GM23248 (cell line): ENCODE measurements at regions not wholly inside any gene's neighbourhood (a gene's known extent, or its start where the extent isn't known, plus 50 kb on each side); places are given as distances from the start of the nearest gene placed in this dataset.

Source experiments
- DNase-seq: peaks from one replicate; pipeline ENCODE4 v3.0.0-alpha.2; 2015
- H2AFZ ChIP-seq: fragments of 200-600 bp; sonication (generic); 2 replicates; pipeline ENCODE4 v1.6.1; 2016; ENCODE audit warnings: antibody characterized with exemption
- H3F3A ChIP-seq: fragments of 200-600 bp; sonication (generic); 2 replicates; pipeline ENCODE4 v1.6.1; 2016; ENCODE audit warnings: mild to moderate bottlenecking, antibody characterized with exemption, mixed run types; ENCODE audit not compliant: insufficient read depth
- H3K27ac ChIP-seq: fragments of 200-600 bp; sonication (generic); 2 replicates; pipeline ENCODE4 v1.5.1; 2016; ENCODE audit warnings: mild to moderate bottlenecking
- H3K27me3 ChIP-seq: fragments of 200-600 bp; sonication (generic); replicated peaks from 2 replicates; pipeline ENCODE4 v1.6.1; 2016; ENCODE audit warnings: mild to moderate bottlenecking; ENCODE audit not compliant: insufficient read depth
- H3K36me3 ChIP-seq: fragments of 200-600 bp; sonication (generic); 2 replicates; pipeline ENCODE4 v1.6.1; 2016; ENCODE audit warnings: low read depth, mild to moderate bottlenecking
- H3K4me1 ChIP-seq: fragments of 200-600 bp; sonication (generic); 2 replicates; pipeline ENCODE4 v1.6.1; 2016; ENCODE audit warnings: mild to moderate bottlenecking; ENCODE audit not compliant: insufficient read depth
- H3K4me2 ChIP-seq: fragments of 200-600 bp; sonication (generic); one replicate; pipeline ENCODE4 v1.6.1; 2016; ENCODE audit warnings: mild to moderate bottlenecking; ENCODE audit not compliant: unreplicated experiment
- H3K4me3 ChIP-seq: fragments of 200-600 bp; sonication (generic); 2 replicates; pipeline ENCODE4 v1.5.1; 2016; ENCODE audit warnings: mild to moderate bottlenecking
- H3K79me2 ChIP-seq: fragments of 200-600 bp; sonication (generic); 2 replicates; pipeline ENCODE4 v1.6.1; 2016; ENCODE audit warnings: mild to moderate bottlenecking; ENCODE audit not compliant: insufficient read depth
- H3K9ac ChIP-seq: fragments of 200-600 bp; sonication (generic); 2 replicates; pipeline ENCODE4 v1.6.1; 2016; ENCODE audit warnings: mild to moderate bottlenecking
- H3K9me2 ChIP-seq: fragments of 200-600 bp; sonication (generic); 2 replicates; pipeline ENCODE4 v1.6.1; 2016; ENCODE audit warnings: mixed run types, mild to moderate bottlenecking, moderate library complexity; ENCODE audit not compliant: insufficient read depth
- H3K9me3 ChIP-seq: fragments of 200-600 bp; sonication (generic); one replicate; pipeline ENCODE4 v1.6.1; 2017; ENCODE audit warnings: low read depth
- H4K20me1 ChIP-seq: fragments of 200-600 bp; sonication (generic); 2 replicates; pipeline ENCODE4 v1.6.0; 2016; ENCODE audit not compliant: insufficient read depth
- EZH2 ChIP-seq: fragments of 200-600 bp; sonication (generic); IDR thresholded peaks from 2 replicates; pipeline ENCODE4 v1.6.1; 2018; ENCODE audit warnings: antibody characterized with exemption, mild to moderate bottlenecking; ENCODE audit not compliant: insufficient read depth, poor library complexity, severe bottlenecking
- EZH2phosphoT487 ChIP-seq: fragments of 200-600 bp; sonication (generic); IDR thresholded peaks from 2 replicates; pipeline ENCODE4 v1.6.1; 2018; ENCODE audit warnings: antibody characterized with exemption, moderate library complexity, mild to moderate bottlenecking, low read depth; ENCODE audit not compliant: insufficient read depth
- WGBS, 2 experiments: methylation state at CpG; one replicate each; pipeline ENCODE4 v1.1.6; 2015 to 2017; ENCODE audit warnings: low lambda C conversion rate in 2 of 2, low coverage in 1 of 2; ENCODE audit errors: missing lambda C conversion rate in 2 of 2; 5-methylcytosine and 5-hydroxymethylcytosine counted together
- in situ Hi-C: fragments of 300-500 bp; cut with MboI; formaldehyde crosslinking; loops from 2 replicates; pipeline ENCODE4 v1.15.0; 2020

DNA sequence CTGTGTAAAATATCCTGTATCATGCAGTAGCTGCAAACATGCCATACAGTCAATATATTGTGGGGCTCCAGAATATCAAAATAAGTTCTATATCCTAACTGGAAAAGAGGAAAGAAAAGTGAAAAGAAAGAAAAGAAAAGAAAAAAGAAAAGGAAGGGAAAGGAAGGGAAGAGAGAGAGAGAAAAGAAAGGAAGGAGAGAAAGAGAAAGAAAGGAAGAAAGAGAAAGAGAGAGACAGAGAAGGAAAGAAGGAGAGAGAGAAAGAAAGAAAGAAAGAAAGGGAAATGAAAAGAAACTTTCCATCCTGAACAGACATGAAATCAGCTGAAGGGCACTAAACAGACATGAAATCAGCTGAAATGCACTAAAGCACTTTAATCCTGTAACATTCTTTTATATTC, 288.4 kb upstream of the NCKAP5 start:
- H2AFZ ChIP-seq: no peak overlapping the region
- TF ChIP-seq EZH2phosphoT487 (no peak), EZH2 (no peak)
- H3K4me3 ChIP-seq: no peak overlapping the region
- H3F3A ChIP-seq: no peaks in the 10 kb centered on the region
- H3K4me2 ChIP-seq: no peak overlapping the region
- H3K9me3 ChIP-seq: no peaks in the 10 kb centered on the region
- H3K79me2 ChIP-seq: no peaks in the 10 kb centered on the region
- in situ Hi-C loops: no loop called here
- H3K9ac ChIP-seq: no peak overlapping the region
- H4K20me1 ChIP-seq: no peaks in the 10 kb centered on the region
- no peaks in the 10 kb centered on the region for H3K4me1 ChIP-seq
- H3K9me2 ChIP-seq: no peaks in the 10 kb centered on the region
- no peak overlapping the region for H3K27ac ChIP-seq
- H3K27me3 ChIP-seq: peaks cover 7% of the 10 kb centered on the region; the same call in 1 of the 2 replicates
- no peaks in the 10 kb centered on the region for H3K36me3 ChIP-seq
- no peak for DNase-seq

DNA sequence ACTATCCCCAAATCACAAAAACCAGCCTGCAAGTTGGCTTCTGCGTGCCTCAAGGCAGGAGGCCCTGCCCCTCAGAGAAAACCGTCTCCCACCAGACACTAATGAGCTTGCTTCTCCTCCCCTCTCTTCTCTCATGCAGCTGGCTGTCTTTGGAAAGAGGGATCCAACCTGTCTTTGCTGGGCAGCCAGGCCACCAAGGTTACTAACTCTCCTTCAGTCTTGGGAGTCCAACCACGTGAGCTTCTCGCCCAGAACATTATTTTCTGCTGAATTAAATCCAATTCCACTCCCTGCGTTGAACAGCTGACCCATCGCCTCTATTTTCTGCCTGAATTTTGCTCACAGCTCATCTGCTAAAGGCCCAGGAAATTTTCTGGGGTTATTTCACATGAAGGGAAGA, 291.3 kb upstream of the NCKAP5 start:
- no peak for DNase-seq
- 36 to 52% methylated on average over 6 of the region's 6 CpGs for WGBS, 2 experiments
- no peaks in the 10 kb centered on the region for H3K4me1 ChIP-seq
- H3K4me2 ChIP-seq: no peak overlapping the region
- no peaks in the 10 kb centered on the region for H3K79me2 ChIP-seq
- H4K20me1 ChIP-seq: no peaks in the 10 kb centered on the region
- no peak overlapping the region for H3K4me3 ChIP-seq
- H3K9me2 ChIP-seq: no peaks in the 10 kb centered on the region
- H3K9me3 ChIP-seq: no peaks in the 10 kb centered on the region
- no peak overlapping the region for H3K27ac ChIP-seq
- H2AFZ ChIP-seq: no peak overlapping the region
- in situ Hi-C loops: no loop called here
- H3F3A ChIP-seq: no peaks in the 10 kb centered on the region
- no peaks in the 10 kb centered on the region for H3K36me3 ChIP-seq
- no peak overlapping the region for H3K9ac ChIP-seq
- H3K27me3 ChIP-seq: peaks cover 7% of the 10 kb centered on the region; the same call in 1 of the 2 replicates
- TF ChIP-seq EZH2 (no peak), EZH2phosphoT487 (no peak)

DNA sequence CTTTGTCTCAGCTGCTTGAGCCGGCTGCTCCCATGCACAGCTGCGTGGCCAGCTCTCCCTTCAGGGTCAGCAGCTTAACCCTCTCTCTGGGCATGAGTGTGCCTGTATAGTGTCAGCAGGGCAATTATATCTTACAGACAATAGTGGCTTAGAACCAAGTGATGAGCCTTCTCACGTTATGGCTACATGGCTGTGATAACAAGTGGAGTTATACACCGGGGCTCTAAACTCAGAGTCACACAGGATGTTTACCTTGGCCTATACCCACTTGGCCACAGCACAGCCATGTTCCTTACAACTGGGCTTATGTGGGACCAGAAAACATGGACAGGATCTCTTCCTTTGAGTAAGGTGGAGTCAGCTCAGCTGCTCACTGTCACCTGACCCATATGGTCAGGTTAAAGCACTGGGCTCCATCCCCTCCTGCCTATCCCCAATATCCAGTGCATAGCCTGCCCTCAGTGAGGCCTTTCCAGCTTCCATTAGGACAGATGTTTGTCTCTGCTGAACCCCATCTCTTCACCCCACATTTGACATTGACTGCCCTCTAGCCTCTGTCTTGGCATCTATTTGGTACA, 294.2 kb upstream of the NCKAP5 start:
- DNase-seq: no peak
- WGBS, 2 experiments: 55 to 60% methylated on average over 4 of the region's 4 CpGs

DNA sequence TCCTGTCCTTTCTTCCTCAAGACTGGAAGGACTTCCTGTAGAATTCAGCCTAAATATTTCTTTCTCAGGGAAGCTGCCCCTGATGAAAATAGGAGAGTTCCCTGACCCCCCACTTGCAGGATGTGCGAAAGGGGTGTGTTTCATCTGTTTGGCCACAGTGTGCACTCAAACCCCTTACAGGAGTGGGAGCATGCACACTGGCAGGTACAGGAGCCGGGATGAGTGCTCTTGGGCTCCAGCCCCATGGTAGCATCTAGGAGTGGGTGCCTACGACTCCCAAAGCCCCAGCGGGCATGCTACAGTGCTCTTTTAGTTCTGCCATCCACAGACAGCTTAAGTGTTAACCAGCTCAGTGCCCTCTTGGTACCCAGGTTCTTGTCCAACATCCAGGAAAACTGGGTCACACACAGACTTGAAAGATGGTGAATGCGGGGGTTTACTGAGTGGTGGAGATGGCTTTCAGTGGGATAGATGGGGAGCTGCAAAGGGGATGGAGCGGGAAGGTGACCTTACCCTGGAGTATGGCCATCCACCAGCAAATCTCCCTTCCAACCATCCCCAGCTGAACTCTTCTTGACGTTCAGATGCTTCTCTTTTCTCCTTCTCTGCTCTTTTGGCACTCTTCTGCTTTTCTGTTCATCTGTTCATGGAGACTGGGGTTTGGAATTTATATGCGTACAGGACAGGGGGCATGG, 295.0 kb upstream of the NCKAP5 start:
- peaks cover 28% of the 10 kb centered on the region for H3K27me3 ChIP-seq
- in situ Hi-C loops: no loop called here
- no peak overlapping the region for H3K4me2 ChIP-seq
- no peaks in the 10 kb centered on the region for H3F3A ChIP-seq
- WGBS, 2 experiments: 37 to 38% methylated on average over 8 of the region's 8 CpGs
- no peak overlapping the region for H3K27ac ChIP-seq
- H3K79me2 ChIP-seq: no peaks in the 10 kb centered on the region
- H4K20me1 ChIP-seq: no peaks in the 10 kb centered on the region
- no peaks in the 10 kb centered on the region for H3K4me1 ChIP-seq
- H3K9me2 ChIP-seq: no peaks in the 10 kb centered on the region
- no peaks in the 10 kb centered on the region for H3K9me3 ChIP-seq
- H3K4me3 ChIP-seq: no peak overlapping the region
- no peak for TF ChIP-seq EZH2phosphoT487
- DNase-seq: no peak
- H3K9ac ChIP-seq: no peak overlapping the region
- no peak overlapping the region for H2AFZ ChIP-seq
- H3K36me3 ChIP-seq: no peaks in the 10 kb centered on the region

More for the DNA sequence above, 294.2 kb upstream of the NCKAP5 start:
- no peak overlapping the region for H3K4me3 ChIP-seq
- H2AFZ ChIP-seq: no peak overlapping the region
- H3K4me2 ChIP-seq: no peak overlapping the region
- in situ Hi-C loops: no loop called here
- H3K9me2 ChIP-seq: no peaks in the 10 kb centered on the region
- no peak overlapping the region for H3K27ac ChIP-seq
- H3K4me1 ChIP-seq: no peaks in the 10 kb centered on the region
- no peaks in the 10 kb centered on the region for H3K36me3 ChIP-seq
- H3K9me3 ChIP-seq: no peaks in the 10 kb centered on the region
- TF ChIP-seq EZH2phosphoT487 (no peak), EZH2 (no peak)
- no peak overlapping the region for H3K9ac ChIP-seq
- H3F3A ChIP-seq: no peaks in the 10 kb centered on the region
- peaks cover 26% of the 10 kb centered on the region; the same call in 1 of the 2 replicates for H3K27me3 ChIP-seq
- no peaks in the 10 kb centered on the region for H3K79me2 ChIP-seq
- no peaks in the 10 kb centered on the region for H4K20me1 ChIP-seq
